ENCODE measurements at regions not wholly inside any gene's neighbourhood (a gene's known extent, or its start where the extent isn't known, plus 50 kb on each side); places are given as distances from the start of the nearest gene placed in this dataset.

DNA sequence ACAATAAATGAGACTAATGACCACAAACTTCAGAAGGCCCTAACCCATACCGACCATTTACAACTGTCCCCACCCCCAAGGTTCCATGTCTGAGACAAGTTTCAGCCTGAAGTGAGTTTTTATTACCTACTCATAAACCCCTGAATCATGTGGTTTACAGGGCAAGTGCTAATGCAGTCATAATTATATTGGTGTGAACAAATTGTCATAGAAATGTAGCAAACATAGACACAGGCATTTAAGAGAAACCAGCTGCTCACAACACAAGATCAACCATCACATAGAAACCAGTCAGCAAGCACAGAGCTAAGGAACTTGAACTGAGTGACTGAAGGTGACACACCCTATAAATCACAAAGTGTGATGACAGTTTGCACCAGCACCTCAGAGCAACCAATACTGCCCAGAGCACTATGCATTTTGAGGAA lies 173.8 kb upstream of the MID1 start:
- TF ChIP-seq, protein P1, sequence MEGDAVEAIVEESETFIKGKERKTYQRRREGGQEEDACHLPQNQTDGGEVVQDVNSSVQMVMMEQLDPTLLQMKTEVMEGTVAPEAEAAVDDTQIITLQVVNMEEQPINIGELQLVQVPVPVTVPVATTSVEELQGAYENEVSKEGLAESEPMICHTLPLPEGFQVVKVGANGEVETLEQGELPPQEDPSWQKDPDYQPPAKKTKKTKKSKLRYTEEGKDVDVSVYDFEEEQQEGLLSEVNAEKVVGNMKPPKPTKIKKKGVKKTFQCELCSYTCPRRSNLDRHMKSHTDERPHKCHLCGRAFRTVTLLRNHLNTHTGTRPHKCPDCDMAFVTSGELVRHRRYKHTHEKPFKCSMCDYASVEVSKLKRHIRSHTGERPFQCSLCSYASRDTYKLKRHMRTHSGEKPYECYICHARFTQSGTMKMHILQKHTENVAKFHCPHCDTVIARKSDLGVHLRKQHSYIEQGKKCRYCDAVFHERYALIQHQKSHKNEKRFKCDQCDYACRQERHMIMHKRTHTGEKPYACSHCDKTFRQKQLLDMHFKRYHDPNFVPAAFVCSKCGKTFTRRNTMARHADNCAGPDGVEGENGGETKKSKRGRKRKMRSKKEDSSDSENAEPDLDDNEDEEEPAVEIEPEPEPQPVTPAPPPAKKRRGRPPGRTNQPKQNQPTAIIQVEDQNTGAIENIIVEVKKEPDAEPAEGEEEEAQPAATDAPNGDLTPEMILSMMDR (IDR thresholded peaks at IDR 0.05; ENCODE audit: insufficient read depth, low read depth, low read length) = no peak
- TF ChIP-seq EZH2 (IDR thresholded peaks at IDR 0.05; ENCODE audit: insufficient read depth, low read length) = no peak

Measured in astrocyte (in vitro differentiated cells and primary cell).